Right lung (tissue), 2 donors: ENCODE measurements at regions not wholly inside any gene's neighbourhood (a gene's known extent, or its start where the extent isn't known, plus 50 kb on each side); places are given as distances from the start of the nearest gene placed in this dataset.

Experiments
- DNase-seq, 2 donors: peaks; one replicate each; pipeline ENCODE4 v3.0.0-alpha.2; 2013

- no peak for DNase-seq
These were observed 240.7 kb upstream of the TRAM1L1 start for GRCh38 chr4:117326091-117326490.

DNA sequence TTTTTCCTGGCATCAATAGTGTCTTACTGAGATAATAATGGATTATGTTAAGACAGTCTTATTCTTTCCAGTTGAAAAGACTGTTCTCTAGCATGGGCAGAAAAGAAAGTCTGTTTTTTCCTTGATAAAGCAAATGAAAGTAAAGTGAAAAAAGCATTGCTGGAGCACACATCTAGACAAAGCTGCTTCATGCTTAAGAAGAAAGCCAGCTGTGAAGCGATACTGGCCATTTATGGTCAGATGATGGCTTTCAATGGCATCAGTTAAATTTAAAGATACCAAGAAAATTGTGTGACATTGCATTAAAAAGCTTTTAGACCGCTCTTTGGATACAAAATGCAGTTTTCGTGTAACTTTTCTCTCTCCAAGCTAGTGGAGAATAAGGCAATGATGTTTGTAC is 242.1 kb upstream of the TRAM1L1 start:
- DNase-seq, result no peak

GRCh38 chr4:117328333-117328732 is 243.0 kb upstream of the TRAM1L1 start:
- no peak for DNase-seq

DNA sequence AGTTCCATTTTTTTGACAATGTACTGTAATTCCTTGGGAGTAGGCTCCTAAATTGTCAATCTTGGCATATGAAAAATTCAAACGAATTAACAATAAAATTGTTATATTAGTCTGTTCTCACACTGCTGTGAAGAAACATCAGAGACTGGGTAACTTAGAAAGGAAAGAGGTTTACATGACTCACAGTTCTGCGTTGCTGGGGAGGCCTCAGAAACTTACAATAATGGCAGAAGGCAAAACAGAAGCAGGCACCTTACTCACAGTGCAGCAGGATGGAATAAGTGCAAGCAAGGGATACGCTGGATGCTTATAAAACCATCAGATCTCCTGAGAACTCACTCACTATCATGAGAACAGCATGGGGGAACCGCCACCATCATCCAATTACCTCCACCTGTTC is 246.4 kb upstream of the TRAM1L1 start:
- no peak for DNase-seq

GRCh38 chr4:117334451-117335188 is 249.2 kb upstream of the TRAM1L1 start:
- DNase-seq, result no peak

GRCh38 chr4:117357437-117357836 is 272.1 kb upstream of the TRAM1L1 start:
- DNase-seq, result no peak

DNA sequence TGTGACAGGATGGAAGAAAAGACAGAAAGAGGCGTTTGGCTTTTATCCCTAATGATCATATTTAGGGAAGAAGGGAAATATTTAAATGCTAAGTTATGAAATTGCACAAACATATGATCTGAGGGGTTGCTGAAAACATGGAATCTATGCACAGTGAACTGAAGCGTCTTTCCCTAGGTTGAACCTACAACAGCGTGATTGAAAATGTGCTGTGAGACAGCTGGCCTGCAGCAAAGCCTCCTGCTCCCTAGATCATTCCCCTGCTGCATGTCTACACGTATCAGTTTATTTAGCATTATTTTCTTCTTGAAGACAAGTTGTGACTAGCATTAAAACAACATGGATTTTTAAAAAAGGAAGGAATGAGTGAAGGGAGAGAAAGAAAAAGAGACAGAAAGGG is 272.5 kb upstream of the TRAM1L1 start:
- DNase-seq, result no peak

- DNase-seq, result no peak
These were observed 285.7 kb upstream of the TRAM1L1 start for GRCh38 chr4:117370944-117371668.

DNA sequence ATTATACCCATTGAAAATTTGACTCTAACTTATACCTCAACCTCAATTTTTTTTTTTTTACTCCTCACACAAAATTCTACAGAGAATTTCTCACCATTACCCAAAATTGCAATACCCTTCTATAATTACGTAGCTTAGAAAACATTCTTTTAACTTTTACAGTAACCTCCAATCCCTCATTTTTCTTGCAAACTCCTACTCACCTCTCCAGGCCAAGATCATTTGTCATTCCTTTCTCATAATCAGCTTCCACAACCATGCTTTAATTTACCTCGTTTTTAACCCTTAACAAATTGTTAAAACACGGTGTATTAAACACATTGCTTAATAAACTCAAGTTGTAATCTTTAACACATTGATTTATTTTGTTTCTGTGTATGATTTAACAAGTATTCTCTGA is 289.7 kb upstream of the TRAM1L1 start:
- no peak for DNase-seq

GRCh38 chr4:117376692-117377091 is 291.3 kb upstream of the TRAM1L1 start:
- no peak for DNase-seq

- no peak for DNase-seq
These were observed 293.6 kb upstream of the TRAM1L1 start for GRCh38 chr4:117378942-117379341.

DNA sequence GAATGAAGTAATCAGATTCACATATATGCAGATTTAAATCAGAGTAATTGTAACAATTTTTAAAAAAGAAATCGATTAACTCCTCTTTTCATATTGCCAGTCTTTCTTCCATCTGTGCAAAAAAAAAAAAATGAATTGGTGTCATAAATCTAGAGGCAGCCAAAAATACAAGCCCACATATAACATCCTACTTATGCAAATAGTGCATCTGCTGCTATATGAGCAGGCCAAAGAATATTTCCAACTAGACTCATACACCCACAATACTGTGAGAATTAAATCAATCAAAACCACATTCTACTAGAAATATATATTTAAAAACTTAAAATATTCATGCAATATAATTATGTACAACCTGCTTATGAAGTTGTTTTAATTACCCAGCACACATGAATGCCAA is 298.1 kb upstream of the TRAM1L1 start:
- DNase-seq, result no peak

- DNase-seq, result no peak
These were observed 300.1 kb upstream of the TRAM1L1 start for GRCh38 chr4:117385526-117385925.

DNA sequence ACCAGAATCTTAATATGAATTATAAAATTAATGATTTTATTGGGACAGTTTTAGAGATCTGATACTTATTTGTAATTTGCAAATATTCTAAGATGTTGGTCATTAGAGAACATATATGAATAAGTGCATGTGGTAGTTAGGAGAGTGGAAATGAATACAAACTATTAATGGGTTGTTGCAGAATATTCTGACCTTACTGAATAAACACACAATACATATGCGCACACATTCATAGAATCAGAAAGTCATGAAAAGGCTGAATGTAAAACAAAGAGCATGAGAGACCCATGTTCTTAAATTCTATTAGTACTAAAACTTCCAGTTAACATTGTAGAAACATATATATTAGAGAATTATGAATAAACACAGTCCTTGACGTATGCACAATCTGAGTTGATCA is 301.7 kb upstream of the TRAM1L1 start:
- no peak for DNase-seq

- peak in 1 of 2 donors; percentile 0 for DNase-seq
These were observed 314.9 kb upstream of the TRAM1L1 start for GRCh38 chr4:117400039-117400835.

GRCh38 chr4:117412661-117413060 is 327.3 kb upstream of the TRAM1L1 start:
- no peak for DNase-seq

GRCh38 chr4:117417856-117418255 is 332.5 kb upstream of the TRAM1L1 start:
- no peak for DNase-seq

DNA sequence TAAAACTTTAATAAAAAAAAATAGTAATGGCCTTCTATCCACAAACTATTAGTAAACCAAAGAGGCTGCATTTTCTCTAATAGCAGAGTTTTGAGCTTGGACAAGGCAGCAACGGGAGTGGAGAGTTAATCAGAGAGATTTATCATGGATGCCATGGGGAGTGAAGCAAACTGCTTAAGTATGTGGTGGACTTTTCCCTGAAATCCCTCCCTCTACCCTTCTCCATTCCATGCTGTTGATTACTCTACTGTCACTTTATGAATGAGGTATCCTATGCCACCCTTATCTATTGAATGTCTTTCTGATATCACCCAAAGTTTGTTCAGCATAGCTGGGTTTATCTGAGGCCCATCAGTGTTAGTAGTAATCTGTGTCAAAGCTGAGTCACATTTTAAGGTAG is 335.6 kb upstream of the TRAM1L1 start:
- no peak for DNase-seq

DNA sequence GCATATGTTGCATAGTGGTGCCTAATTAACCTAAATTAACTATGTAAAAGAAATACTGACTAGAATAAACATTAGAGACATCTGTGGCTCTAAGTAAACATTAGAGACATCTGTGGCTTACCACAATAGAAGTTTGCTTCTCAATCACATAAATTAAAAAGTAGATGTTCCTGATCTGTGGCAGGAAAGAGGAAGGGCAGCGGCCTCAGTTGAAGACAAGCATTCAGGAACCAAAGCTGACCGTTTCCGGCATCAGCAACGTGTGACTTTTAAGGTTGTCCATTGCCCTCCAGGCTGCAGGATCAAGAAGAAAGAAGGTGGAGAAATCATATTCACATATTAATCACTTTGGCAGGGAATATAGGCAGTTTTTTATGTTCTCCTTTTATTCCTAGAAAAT is 336.3 kb upstream of the TRAM1L1 start:
- no peak for DNase-seq

- no peak for DNase-seq
These were observed 336.9 kb upstream of the TRAM1L1 start for GRCh38 chr4:117422297-117422696.

GRCh38 chr4:117425636-117426035 is 340.3 kb upstream of the TRAM1L1 start:
- peak; percentile 5 to 8 for DNase-seq

- peak; percentile 13 to 25 for DNase-seq
These were observed 343.2 kb upstream of the TRAM1L1 start for GRCh38 chr4:117428536-117428935.

- no peak for DNase-seq
These were observed 343.7 kb upstream of the TRAM1L1 start for GRCh38 chr4:117429061-117429460.
